Glomerular visceral epithelial cell (primary cell): ENCODE measurements at regions not wholly inside any gene's neighbourhood (a gene's known extent, or its start where the extent isn't known, plus 50 kb on each side); places are given as distances from the start of the nearest gene placed in this dataset.
"Not testable (repeated sequence)": the region's sequence is repeated elsewhere in the genome, so short reads cannot be mapped to it uniquely, and the experiment has no call there.

Source experiments
- DNase-seq: peaks from one replicate; pipeline ENCODE4 v3.0.0-alpha.2; 2016; ENCODE audit errors: extremely low spot score

GRCh38 chr15:85196697-85197096, 183.7 kb upstream of the AKAP13 start:
- DNase-seq: not testable (repeated sequence)

GRCh38 chr15:85197582-85197981, 182.8 kb upstream of the AKAP13 start:
- not testable (repeated sequence) for DNase-seq

GRCh38 chr15:85198432-85198831, 182.0 kb upstream of the AKAP13 start:
- DNase-seq: not testable (repeated sequence)

- not testable (repeated sequence) for DNase-seq
Observed at GRCh38 chr15:85200215-85200614, 180.2 kb upstream of the AKAP13 start.

GRCh38 chr15:85201118-85201793, 179.1 kb upstream of the AKAP13 start:
- DNase-seq: not testable (repeated sequence)

GRCh38 chr15:85204481-85204880, 175.9 kb upstream of the AKAP13 start:
- DNase-seq: not testable (repeated sequence)

DNA sequence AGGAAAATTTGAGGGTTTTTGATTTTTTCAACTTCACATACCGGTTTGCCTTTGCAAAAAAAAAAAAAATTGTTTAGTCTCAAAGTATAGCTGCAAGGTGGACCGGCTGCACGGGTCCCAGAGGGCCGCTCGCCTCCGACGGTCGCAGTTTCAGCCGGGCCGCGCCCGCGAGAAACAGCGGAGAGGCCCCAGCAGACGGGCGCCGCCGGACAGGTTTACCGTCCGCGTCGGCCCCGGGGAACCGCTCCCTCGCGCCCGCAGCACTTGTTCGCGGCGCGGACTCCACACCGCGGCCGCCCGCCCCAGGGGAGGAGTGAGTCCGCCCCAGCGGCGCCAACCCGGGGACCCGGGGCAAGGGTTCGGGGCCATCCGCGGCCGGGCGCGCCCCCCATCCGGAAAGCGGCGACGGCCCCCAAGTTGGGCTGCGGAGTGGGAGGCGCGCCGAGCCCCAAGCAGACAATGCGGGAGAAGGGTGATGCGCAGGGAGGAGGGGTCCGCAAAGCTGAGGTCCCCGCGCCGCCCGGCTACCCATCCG, 146.5 kb upstream of the AKAP13 start:
- DNase-seq: not testable (repeated sequence)

- DNase-seq: not testable (repeated sequence)
Observed at GRCh38 chr15:85234450-85235196, 145.8 kb upstream of the AKAP13 start.

GRCh38 chr15:85244056-85244455, 136.3 kb upstream of the AKAP13 start:
- DNase-seq: not testable (repeated sequence)

DNA sequence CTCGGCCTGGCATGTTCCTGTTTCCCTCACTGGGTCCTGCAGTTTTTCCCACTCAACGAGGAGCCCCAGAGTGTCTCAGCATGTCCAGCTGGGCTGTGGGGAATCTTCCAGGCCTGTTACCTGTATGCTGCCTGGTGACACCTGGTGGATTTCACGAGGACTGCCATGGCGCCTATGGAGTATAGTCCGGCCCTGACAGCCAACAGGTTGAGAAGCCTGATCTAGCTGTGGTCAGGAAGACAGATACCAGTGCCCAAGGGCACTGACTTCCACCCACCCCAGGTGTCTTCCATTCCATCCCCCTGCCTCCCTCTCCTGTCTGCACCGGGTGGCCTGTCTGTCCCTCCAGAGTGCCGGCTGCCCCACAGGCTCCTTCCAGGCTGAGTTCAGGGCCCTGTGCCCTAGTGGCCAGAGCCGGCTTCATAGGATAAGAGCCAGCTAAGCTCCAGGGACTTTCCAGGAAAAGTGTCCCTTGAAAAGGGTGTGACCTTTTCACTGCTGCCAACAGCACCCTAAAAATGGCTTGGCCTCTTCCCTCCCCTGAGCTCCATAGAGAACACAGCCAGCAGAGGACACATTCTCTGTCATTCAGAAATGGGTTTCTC, 129.4 kb upstream of the AKAP13 start:
- not testable (repeated sequence) for DNase-seq

DNA sequence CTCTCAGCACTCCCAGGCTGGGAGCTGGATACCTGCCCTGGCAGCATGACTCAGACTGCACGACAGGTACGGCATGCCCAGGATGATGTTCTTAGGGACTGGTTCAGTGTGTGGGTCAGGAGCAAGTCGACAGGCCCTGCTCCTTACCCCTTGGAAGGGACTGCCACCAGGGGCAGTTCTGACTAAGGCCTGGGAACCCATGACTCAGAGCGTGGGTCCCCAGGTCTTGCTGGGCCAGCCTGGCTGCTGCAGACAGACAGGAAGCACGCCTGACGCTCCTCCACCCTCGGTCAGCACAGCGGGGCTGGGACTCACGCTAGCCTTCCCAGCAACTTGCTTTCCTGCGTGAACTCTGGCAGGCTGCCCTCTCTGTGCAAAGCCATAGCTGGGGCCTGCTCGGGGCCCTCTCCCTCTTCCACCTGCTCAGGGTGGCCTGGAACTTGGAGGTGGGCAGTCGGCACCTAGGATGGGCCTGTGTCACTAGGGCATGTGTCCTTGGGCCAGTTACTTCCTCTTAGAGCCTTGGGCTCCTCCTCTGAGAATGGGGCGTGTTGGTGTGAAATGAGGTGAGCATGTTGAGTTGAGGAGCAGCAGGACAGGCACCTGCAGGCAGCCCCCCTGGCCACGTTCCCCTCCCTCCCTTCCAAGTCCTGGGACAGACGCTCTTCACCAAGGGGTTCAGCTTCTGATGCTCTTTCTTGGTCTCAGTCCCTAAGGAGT, 127.0 kb upstream of the AKAP13 start:
- peak; percentile 38 for DNase-seq

- DNase-seq: not testable (repeated sequence)
Observed at GRCh38 chr15:85254961-85255360, 125.4 kb upstream of the AKAP13 start.

DNA sequence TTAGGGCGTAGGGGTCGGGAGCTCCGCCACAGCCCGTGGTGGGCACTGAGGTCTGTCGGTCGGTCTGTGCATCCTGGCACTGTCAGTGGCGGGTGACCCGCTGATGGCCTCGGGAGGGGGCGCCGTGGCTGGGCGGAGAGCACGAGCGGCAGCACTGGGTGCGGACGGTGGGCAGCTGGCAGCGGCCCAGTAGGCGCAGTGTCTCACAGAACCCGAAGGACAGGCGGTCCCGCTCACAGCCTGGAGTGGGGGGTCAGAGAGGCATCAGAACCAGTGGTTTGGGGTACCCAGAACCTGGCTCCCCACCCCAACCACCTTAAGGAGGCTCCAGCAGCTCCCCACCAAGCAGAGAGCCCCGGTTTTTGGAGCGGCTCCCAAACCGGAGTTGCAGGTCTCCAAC, 124.9 kb upstream of the AKAP13 start:
- not testable (repeated sequence) for DNase-seq

DNA sequence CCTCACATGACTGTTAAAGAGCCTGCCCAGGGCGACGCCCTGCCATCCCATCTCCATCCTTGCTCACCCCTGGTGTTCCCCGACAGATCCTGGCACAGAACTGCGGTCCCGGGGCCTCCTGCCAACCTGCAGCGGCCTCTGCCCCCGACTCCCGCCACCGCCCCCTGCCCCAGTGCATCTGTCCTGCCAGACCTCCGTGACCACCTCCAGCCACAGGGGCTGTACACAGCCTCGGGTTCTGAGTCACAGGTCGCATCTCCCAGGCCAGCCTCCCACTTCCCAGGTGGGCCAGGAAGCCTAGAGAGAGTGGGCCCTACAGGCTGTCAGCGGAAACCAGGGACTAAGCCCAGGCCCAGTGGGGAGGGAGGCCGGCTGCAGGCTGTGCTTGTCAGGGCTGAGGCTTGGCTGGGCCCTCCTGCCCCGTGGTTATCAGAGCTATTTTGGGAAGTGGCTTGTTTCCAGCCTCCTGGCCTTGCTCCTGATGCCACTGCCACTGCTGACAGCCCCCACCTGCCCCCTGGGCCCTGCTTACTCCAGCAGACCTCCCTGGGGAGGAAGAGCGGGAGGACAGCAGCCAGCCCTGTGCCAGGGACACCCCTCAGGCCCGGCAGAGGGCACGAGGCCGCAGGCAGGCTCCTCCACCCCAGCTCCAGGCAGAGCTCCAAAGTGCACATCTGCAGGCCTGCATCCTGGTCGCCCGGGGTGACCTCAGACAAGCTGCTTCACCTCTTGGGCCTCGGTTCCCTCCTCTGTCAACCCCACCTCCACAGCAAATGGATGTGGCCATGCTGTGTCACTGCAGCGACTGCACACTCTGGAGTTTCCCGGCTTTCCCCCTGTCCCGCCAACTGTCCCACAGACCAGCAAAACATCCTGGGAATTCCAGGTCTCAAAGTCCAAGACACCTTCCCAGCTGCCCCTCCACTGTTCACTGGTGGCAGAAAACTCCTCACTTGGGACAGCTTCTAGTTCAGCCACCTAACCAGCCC, 124.1 kb upstream of the AKAP13 start:
- DNase-seq: peak; percentile 47

DNA sequence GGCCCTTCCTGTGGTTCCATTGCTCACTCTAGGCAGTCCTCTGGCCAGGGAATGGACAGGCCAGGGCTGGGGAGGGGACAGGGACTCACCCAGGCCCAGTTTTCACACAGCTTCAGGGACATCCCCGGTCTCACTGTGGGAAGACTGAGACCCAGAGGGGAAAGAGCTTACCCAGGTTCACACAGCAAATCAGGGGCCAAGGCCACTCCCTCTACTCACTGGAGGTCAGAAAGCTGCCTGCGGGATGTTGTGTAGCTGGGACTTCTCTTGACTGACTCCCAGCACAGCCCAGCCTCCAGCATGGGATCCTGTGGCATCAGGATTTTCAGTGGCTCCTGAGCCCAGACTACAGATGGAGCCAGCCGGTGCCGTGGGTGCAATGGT, 122.3 kb upstream of the AKAP13 start:
- DNase-seq: not testable (repeated sequence)

GRCh38 chr15:85258559-85259209, 121.7 kb upstream of the AKAP13 start:
- not testable (repeated sequence) for DNase-seq

DNA sequence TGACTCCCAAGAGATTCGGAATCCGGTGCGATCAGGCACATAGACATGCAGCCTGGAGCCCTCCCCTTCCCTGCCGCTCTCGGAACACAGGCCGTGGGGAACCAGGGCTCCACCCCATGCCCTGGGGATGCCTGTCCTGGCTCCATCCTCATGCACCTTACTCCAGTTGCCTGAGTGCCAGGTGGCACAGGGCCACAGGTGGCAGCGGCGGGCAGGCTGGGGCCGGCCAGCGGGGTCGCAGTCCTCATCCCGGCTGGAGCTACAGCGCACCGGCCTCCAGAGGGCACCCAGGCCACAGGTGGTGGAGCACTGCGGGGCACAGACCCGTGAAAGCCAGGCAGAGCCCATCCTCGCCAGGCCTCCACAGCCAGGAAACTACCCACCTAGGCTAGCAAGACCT, 119.9 kb upstream of the AKAP13 start:
- DNase-seq: not testable (repeated sequence)

DNA sequence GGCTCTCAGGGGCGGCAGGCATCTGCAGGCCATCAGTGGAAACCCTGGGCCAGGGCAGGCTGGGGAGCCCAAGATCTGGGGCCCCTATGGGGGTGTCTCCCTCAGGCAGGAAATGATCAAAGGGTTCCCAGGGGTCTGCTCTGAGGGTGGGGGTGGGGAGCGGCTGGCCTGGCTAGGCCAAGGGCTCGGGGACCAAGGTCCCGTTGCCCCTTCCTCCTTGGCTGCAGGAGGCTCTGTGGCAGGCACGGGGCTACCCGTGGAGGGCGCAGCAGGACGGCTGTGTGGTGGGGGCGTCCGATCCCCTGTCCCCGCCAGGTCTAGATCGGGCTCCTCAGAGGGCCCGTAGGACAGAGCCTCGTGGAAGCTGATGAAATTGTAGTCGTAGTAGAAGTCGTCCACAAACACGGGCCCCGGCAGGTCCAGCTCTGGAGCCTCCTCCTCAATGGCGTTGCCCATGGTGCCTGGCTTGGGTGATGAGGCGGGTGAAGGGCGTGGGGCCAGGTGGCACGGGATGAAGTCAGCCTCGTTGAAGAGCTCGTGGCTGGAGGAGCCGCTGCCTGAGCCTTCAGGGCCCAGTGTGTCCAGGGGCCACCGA, 117.8 kb upstream of the AKAP13 start:
- not testable (repeated sequence) for DNase-seq

DNA sequence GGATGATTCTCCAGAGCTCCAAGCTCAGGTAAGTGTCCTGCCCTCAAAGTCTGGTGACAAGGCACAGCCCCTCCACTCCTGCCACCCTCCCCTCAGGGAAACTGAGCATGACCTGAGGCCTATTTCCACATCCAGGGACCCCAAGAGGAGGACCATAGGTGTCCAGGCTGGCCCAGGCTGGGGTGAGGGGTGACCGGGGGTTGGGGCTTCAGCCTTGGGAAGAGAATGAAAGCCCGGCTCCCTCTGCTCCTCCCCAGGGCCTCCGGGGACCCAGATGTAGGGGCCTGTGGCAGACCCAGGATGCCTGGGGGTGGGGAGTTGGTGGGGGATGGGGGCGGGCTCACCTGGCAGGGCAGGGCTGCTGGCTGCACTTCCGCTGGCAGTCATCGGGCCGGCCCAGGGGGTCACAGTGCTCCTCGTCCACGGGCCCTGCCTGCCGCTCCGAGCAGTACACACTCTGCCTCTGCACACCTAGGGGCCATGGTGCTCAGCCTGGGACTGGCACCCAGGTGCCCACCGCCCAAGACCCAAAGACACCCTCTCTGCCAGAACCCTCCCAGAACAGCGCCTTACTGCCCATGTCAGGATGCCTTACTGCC, 116.5 kb upstream of the AKAP13 start:
- DNase-seq: not testable (repeated sequence)
